HG02973 (cell line): ENCODE measurements at regions not wholly inside any gene's neighbourhood (a gene's known extent, or its start where the extent isn't known, plus 50 kb on each side); places are given as distances from the start of the nearest gene placed in this dataset.
"Not testable (repeated sequence)": the region's sequence is repeated elsewhere in the genome, so short reads cannot be mapped to it uniquely, and the experiment has no call there.

Experiments
- ATAC-seq: cut with Tn5 transposase; IDR thresholded peaks from one replicate; pipeline ENCODE4 v1.9.1; 2021; ENCODE audit warnings: moderate library complexity; ENCODE audit not compliant: unreplicated experiment

GRCh38 chr14:106011631-106012360, 485.4 kb downstream of the TMEM121 start:
- ATAC-seq: not testable (repeated sequence)

GRCh38 chr14:106012361-106012725, 486.0 kb downstream of the TMEM121 start:
- not testable (repeated sequence) for ATAC-seq

- ATAC-seq: no peak
Measured at GRCh38 chr14:106013879-106014376, 487.5 kb downstream of the TMEM121 start.

GRCh38 chr14:106017952-106018351, 491.6 kb downstream of the TMEM121 start:
- not testable (repeated sequence) for ATAC-seq

GRCh38 chr14:106021832-106022231, 495.4 kb downstream of the TMEM121 start:
- ATAC-seq: no peak

- ATAC-seq: not testable (repeated sequence)
Measured at GRCh38 chr14:106022648-106023047, 496.3 kb downstream of the TMEM121 start.

- no peak for ATAC-seq
Measured at GRCh38 chr14:106023411-106023810, 497.0 kb downstream of the TMEM121 start.

- ATAC-seq: no peak
Measured at GRCh38 chr14:106024983-106025604, 498.7 kb downstream of the TMEM121 start.

- ATAC-seq: no peak
Measured at GRCh38 chr14:106026026-106026425, 499.6 kb downstream of the TMEM121 start.

GRCh38 chr14:106027759-106028158, 501.4 kb downstream of the TMEM121 start:
- ATAC-seq: not testable (repeated sequence)

- no peak for ATAC-seq
Measured at GRCh38 chr14:106029959-106030358, 503.6 kb downstream of the TMEM121 start.

GRCh38 chr14:106037380-106037779, 511.0 kb downstream of the TMEM121 start:
- no peak for ATAC-seq

- no peak for ATAC-seq
Measured at GRCh38 chr14:106038263-106038662, 511.9 kb downstream of the TMEM121 start.

GRCh38 chr14:106039400-106039799, 513.0 kb downstream of the TMEM121 start:
- no peak for ATAC-seq

- no peak for ATAC-seq
Measured at GRCh38 chr14:106044515-106044914, 518.1 kb downstream of the TMEM121 start.

- no peak for ATAC-seq
Measured at GRCh38 chr14:106044949-106045596, 518.7 kb downstream of the TMEM121 start.

- no peak for ATAC-seq
Measured at GRCh38 chr14:106051796-106052195, 525.4 kb downstream of the TMEM121 start.

- no peak for ATAC-seq
Measured at GRCh38 chr14:106055289-106055688, 528.9 kb downstream of the TMEM121 start.

- no peak for ATAC-seq
Measured at GRCh38 chr14:106058342-106058741, 532.0 kb downstream of the TMEM121 start.

- no peak for ATAC-seq
Measured at GRCh38 chr14:106060276-106060975, 534.0 kb downstream of the TMEM121 start.

- ATAC-seq: not testable (repeated sequence)
Measured at GRCh38 chr14:106061877-106062500, 535.6 kb downstream of the TMEM121 start.
